Keratinocyte (primary cell): ENCODE measurements at regions not wholly inside any gene's neighbourhood (a gene's known extent, or its start where the extent isn't known, plus 50 kb on each side); places are given as distances from the start of the nearest gene placed in this dataset.

Experiments used
- EZH2 ChIP-seq: IDR thresholded peaks from one replicate; pipeline ENCODE4 v1.6.1; 2012; ENCODE audit warnings: inconsistent platforms, mild to moderate bottlenecking, low read length, moderate library complexity
- TF ChIP-seq, protein P1 (sequence below), 3 experiments: IDR thresholded peaks in 1 of 3; conservative IDR thresholded peaks in 1 of 3; optimal IDR thresholded peaks in 1 of 3; 2 replicates in 2 of 3; 3 replicates in 1 of 3; pipeline versions ENCODE3 to v1.5.1; 2011; ENCODE audit warnings: low read length in 3 of 3, mild to moderate bottlenecking in 3 of 3, moderate library complexity in 2 of 3, control low read depth in 1 of 3, inconsistent platforms in 1 of 3; ENCODE audit not compliant: insufficient read depth in 2 of 3; ENCODE audit errors: extremely low read depth in 1 of 3

DNA sequence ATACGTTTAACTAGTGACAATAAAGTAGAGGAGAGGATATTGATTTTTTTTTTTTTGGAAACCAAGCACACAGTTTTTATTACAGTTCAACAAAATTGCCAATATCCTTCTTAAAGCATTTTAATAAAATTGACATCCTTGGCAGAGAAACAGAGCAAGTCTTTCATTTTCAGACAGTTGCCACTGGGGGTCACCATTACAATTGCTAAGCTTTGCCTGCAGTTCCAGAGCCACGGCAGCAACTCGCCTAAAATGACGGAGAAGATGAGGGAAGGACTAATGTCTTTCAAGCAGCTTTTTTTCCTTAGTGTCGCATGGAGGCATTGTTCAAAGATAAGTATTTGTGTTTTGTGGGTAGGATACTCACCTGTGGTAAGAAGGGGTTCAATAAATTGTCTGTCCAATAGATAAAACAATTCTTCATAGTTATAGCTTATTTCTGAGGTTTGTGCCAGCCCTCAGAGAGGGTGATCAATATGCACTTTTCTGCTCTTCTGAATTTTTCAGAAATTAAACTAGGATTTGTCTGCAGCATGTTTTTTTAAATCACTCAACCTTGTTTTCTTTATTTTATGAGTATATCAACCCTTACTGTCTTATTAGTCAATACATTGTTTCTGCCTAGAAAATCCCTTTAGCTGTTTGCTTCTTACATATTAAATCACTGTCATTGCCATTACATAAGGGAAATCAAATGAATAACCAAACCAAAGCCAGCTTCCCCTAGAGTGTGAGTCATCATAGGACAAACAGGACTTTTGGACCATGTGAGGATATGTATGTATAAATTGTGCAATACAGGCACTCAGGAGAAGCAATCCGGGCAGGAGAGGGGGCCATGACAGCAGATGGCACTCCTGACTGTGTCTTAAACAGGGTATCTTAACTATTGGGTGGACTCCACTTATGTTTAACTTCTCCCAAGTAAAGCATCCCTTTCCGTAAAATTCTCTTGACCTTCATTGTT lies 508.1 kb upstream of the ARX start:
- TF ChIP-seq, protein P1, sequence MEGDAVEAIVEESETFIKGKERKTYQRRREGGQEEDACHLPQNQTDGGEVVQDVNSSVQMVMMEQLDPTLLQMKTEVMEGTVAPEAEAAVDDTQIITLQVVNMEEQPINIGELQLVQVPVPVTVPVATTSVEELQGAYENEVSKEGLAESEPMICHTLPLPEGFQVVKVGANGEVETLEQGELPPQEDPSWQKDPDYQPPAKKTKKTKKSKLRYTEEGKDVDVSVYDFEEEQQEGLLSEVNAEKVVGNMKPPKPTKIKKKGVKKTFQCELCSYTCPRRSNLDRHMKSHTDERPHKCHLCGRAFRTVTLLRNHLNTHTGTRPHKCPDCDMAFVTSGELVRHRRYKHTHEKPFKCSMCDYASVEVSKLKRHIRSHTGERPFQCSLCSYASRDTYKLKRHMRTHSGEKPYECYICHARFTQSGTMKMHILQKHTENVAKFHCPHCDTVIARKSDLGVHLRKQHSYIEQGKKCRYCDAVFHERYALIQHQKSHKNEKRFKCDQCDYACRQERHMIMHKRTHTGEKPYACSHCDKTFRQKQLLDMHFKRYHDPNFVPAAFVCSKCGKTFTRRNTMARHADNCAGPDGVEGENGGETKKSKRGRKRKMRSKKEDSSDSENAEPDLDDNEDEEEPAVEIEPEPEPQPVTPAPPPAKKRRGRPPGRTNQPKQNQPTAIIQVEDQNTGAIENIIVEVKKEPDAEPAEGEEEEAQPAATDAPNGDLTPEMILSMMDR (optimal IDR thresholded peaks at IDR 0.05 in 1 of 3, IDR thresholded peaks at IDR 0.05 in 1 of 3, conservative IDR thresholded peaks at IDR 0.05 in 1 of 3; ENCODE audit: extremely low read depth in 1 of 3, insufficient read depth in 2 of 3, low read length in 3 of 3) = peak in 2 of 3 experiments; percentile 13 to 15
- no peak for TF ChIP-seq EZH2
